GM19025 (cell line): ENCODE measurements at regions not wholly inside any gene's neighbourhood (a gene's known extent, or its start where the extent isn't known, plus 50 kb on each side); places are given as distances from the start of the nearest gene placed in this dataset.

Experiments
- ATAC-seq: cut with Tn5 transposase; IDR thresholded peaks from one replicate; pipeline ENCODE4 v1.9.1; 2021; ENCODE audit warnings: mild to moderate bottlenecking, low read depth, moderate library complexity; ENCODE audit not compliant: unreplicated experiment

GRCh38 chr4:23741681-23742191, 148.1 kb downstream of the PPARGC1A start:
- ATAC-seq: no peak

- ATAC-seq: no peak
These were observed 152.3 kb downstream of the PPARGC1A start for GRCh38 chr4:23737571-23737970.

DNA sequence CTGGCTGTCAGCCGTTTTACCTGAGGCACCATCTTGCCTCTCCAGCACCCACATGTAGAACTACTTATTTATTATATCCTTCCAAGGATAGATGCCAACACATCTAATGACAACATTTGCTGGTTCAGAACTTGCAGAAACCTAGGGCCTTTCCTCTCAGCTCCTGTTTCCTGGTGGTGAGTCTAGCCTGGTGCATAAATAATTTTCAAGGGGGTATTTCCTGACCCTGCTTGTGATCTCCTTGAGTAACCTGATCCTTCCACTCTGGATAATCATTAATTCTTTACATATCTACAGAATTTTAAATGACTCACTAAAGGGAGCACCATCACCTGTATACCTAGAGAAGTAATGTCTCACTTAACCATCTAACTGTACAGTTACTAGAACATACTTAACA, 153.4 kb downstream of the PPARGC1A start:
- ATAC-seq: no peak

- no peak for ATAC-seq
These were observed 155.8 kb downstream of the PPARGC1A start for GRCh38 chr4:23734000-23734399.

- ATAC-seq: no peak
These were observed 156.4 kb downstream of the PPARGC1A start for GRCh38 chr4:23733476-23733875.

- no peak for ATAC-seq
These were observed 158.8 kb downstream of the PPARGC1A start for GRCh38 chr4:23730998-23731397.

DNA sequence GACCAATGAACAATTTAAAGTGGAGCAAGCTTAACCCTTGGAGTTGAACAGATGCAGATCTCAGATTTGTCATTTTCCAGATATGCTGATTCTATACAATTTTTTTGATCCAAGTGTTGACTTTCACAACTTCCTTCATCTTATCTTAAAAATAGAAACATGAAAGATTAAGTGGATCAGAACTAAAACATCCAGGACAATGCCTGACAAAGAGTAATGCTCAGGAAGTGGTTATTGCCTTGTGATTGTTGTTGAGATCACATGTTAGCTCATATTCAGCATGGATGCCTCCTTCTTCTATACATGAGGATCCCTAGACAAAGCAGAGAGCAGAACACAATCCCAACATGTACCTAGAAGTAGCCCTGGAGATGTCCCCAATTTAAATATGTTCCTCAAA, 160.9 kb downstream of the PPARGC1A start:
- no peak for ATAC-seq

DNA sequence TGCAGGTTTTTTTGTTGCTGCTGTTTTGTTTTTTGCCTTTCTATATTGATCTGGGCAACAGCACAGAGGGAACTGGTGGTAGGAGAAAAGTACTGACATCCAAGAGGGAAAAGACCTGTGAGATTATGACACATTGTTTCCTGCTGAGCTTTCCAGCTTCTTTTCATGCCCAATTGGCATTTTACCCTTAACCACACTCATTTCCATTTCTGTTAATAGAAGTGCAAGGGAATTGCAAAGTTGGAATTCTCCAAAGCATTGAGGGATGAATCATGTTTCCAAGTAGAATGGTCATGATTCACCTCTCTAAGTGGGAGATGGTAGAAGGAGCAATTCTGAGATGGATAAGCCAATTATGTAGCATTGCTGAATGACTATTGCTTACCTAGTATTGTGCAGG, 161.5 kb downstream of the PPARGC1A start:
- ATAC-seq: no peak

DNA sequence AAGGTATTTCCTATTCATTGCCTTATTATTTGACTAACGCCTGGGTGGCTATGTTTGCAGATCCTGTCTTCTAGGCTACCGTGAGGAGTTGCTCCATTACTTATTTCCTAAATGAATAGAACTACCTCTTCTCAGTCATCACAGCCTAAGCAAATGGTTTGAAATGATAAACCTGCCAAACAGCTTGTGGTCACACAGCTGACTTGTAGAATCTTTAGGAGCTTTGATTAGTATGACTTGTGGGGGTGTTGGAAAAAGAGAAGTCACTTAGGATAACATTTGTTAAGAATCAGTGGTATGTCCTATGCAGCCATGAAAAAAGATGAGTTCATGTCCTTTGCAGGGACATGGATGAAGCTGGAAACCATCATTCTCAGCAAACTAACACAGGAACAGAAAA, 169.3 kb downstream of the PPARGC1A start:
- no peak for ATAC-seq

GRCh38 chr4:23718435-23718834, 171.4 kb downstream of the PPARGC1A start:
- ATAC-seq: no peak

GRCh38 chr4:23717528-23718248, 172.2 kb downstream of the PPARGC1A start:
- no peak for ATAC-seq

GRCh38 chr4:23710298-23710697, 179.5 kb downstream of the PPARGC1A start:
- ATAC-seq: no peak

- no peak for ATAC-seq
These were observed 182.2 kb downstream of the PPARGC1A start for GRCh38 chr4:23707652-23708026.

DNA sequence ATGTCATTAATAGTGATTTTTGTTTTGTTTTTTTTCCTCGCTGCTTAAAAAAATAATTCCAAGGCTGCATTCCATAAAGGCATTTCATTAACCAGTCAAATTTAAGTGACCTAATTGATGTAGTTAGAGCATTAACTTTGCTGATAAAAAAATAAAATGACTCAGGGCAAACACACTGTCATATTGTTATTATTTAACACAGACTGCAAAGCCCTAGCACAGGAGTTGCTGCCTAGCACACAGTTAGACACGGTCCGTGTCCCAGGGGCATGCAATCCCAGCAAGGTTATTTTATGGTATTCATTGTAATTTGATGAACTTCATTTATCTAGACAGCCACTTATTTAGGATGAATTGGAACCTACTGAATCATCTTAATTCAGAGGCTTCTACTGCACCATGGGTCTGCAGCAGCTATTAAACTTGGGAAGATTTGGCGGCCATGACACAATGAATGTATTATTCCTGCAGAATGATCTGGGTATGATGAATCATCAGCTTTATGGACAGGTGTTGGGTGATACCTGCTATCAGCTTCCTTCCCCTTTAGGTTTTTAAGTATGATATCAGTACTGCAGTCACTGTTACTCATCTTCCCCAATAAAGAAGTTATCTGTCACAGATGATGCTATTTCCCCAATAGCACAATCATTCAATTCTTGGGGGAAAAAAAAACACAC, 182.7 kb downstream of the PPARGC1A start:
- no peak for ATAC-seq

- ATAC-seq: no peak
These were observed 189.7 kb downstream of the PPARGC1A start for GRCh38 chr4:23700197-23700596.

GRCh38 chr4:23697722-23698121, 192.1 kb downstream of the PPARGC1A start:
- ATAC-seq: no peak

DNA sequence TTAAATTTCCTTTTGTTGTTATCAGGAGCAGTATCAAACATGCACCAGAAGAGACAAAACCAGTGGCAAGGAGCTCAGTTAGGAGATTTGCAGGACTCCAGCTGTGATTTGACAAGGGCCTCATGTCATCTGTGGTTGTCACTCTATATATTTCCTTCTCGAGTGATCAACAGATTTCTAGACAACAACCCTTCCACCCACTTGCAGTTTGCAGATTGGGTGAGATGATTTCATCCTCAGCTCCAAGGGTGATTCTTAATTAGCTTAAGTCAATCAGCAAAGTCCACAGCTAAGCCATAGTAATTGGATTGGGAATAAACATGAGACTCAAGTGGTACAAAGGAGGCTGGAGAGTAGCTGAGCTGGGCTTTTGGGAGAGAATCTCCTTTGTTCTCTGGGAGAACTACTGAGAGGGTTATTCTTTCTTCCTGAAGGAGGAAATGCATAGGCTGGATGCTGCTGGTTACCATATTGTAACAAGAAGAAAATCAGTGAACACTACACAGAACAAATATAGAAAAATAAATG, 192.8 kb downstream of the PPARGC1A start:
- no peak for ATAC-seq

- ATAC-seq: no peak
These were observed 203.5 kb downstream of the PPARGC1A start for GRCh38 chr4:23686169-23686897.

DNA sequence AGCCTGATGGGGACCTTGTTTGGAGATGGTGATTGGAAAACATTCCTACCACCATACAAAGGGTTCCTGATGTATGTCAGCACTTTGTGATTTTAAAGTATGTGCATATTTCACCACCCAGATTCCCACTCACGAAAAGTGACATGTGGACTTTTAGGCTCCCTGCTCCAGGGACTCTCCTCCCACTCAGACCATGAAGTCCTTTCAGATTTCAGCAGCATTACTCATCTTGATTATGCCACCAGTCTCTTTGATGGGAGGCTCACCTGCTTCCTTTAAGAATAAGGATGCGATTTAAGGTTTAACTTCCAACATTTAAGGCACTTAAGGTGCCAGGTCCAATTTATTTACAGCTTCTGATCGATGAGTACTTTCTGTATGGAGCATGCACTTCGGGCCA, 204.4 kb downstream of the PPARGC1A start:
- ATAC-seq: no peak

GRCh38 chr4:23680671-23681518, 209.0 kb downstream of the PPARGC1A start:
- no peak for ATAC-seq
